CD14-positive monocyte (primary cell): ENCODE measurements at regions not wholly inside any gene's neighbourhood (a gene's known extent, or its start where the extent isn't known, plus 50 kb on each side); places are given as distances from the start of the nearest gene placed in this dataset.

Experiments
- DNase-seq, 3 donors: peaks; one replicate each; pipeline ENCODE4 v3.0.0-alpha.2; 2011 to 2022
- H2AFZ ChIP-seq: 2 replicates; pipeline ENCODE4 v1.6.0; 2012; ENCODE audit warnings: mild to moderate bottlenecking, low read depth, low read length, inconsistent platforms; ENCODE audit not compliant: insufficient read depth, poor library complexity, severe bottlenecking
- H3K27ac ChIP-seq, 2 donors: 1 replicate in 1 of 2; 2 replicates in 1 of 2; pipeline ENCODE4 v1.5.1; 2012 to 2013; ENCODE audit warnings: low read length in 2 of 2, control low read depth in 1 of 2, inconsistent platforms in 1 of 2, low read depth in 1 of 2, mild to moderate bottlenecking in 1 of 2
- H3K27me3 ChIP-seq, 2 donors: one replicate each; pipeline versions ENCODE4 v1.6.0 to v1.6.1; 2011 to 2013; ENCODE audit warnings: low read length in 2 of 2; ENCODE audit not compliant: control insufficient read depth in 2 of 2, insufficient read depth in 2 of 2
- H3K36me3 ChIP-seq, 2 donors: replicated peaks in 1 of 2; 1 replicate in 1 of 2; 2 replicates in 1 of 2; pipeline versions ENCODE4 v1.5.1 to v1.6.1; 2012 to 2013; ENCODE audit warnings: low read length in 2 of 2, control low read depth in 1 of 2, inconsistent platforms in 1 of 2, mild to moderate bottlenecking in 1 of 2; ENCODE audit not compliant: insufficient read depth in 2 of 2, control insufficient read depth in 1 of 2
- H3K4me1 ChIP-seq, 2 donors: 1 replicate in 1 of 2; 2 replicates in 1 of 2; pipeline versions ENCODE4 v1.5.1 to v1.6.1; 2012 to 2013; ENCODE audit warnings: low read length in 2 of 2, control low read depth in 1 of 2, inconsistent platforms in 1 of 2, mild to moderate bottlenecking in 1 of 2, moderate library complexity in 1 of 2; ENCODE audit not compliant: insufficient read depth in 2 of 2, control insufficient read depth in 1 of 2
- H3K4me2 ChIP-seq: replicated peaks from 2 replicates; pipeline ENCODE3; 2012; ENCODE audit warnings: low read length, moderate library complexity, mild to moderate bottlenecking; ENCODE audit not compliant: poor library complexity, severe bottlenecking; ENCODE audit errors: extremely low read depth
- H3K4me3 ChIP-seq, 3 experiments: fragments of 200-600 bp in 1 of 3; sonication (generic) in 1 of 3; replicated peaks in 1 of 3; 1 replicate in 2 of 3; 2 replicates in 1 of 3; pipeline ENCODE4 v1.5.1; 2011 to 2013; ENCODE audit warnings: low read length in 3 of 3, mild to moderate bottlenecking in 3 of 3, control low read depth in 2 of 3, low read depth in 2 of 3, inconsistent platforms in 1 of 3, moderate library complexity in 1 of 3
- H3K79me2 ChIP-seq: 2 replicates; pipeline ENCODE4 v1.6.0; 2012; ENCODE audit warnings: mild to moderate bottlenecking, control low read depth, inconsistent platforms, low read length, moderate library complexity; ENCODE audit not compliant: insufficient read depth
- H3K9ac ChIP-seq: 2 replicates; pipeline ENCODE4 v1.6.0; 2017; ENCODE audit warnings: low read length, mild to moderate bottlenecking; ENCODE audit not compliant: insufficient read depth, poor library complexity, severe bottlenecking
- H3K9me3 ChIP-seq, 2 donors: replicated peaks in 1 of 2; 1 replicate in 1 of 2; 2 replicates in 1 of 2; pipeline versions ENCODE4 v1.5.1 to v1.6.1; 2012 to 2013; ENCODE audit warnings: low read length in 2 of 2, control low read depth in 1 of 2; ENCODE audit not compliant: control insufficient read depth in 1 of 2, insufficient read depth in 1 of 2
- H4K20me1 ChIP-seq: 2 replicates; pipeline ENCODE4 v1.6.0; 2012; ENCODE audit warnings: mild to moderate bottlenecking, low read length, control low read depth, moderate library complexity; ENCODE audit not compliant: insufficient read depth
- H3K27ac Mint-ChIP-seq, 7 donors: one replicate each; pipeline ENCODE4 v1.8.0; 2020; ENCODE audit warnings: mild to moderate bottlenecking in 7 of 7, mixed read lengths in 7 of 7, moderate library complexity in 6 of 7, inconsistent platforms in 2 of 7
- H3K27me3 Mint-ChIP-seq, 3 donors: one replicate each; pipeline ENCODE4 v1.8.0; 2021 to 2022; ENCODE audit warnings: low read depth in 3 of 3, mild to moderate bottlenecking in 3 of 3, mixed read lengths in 3 of 3, moderate library complexity in 3 of 3, inconsistent platforms in 1 of 3
- H3K36me3 Mint-ChIP-seq, 2 donors: one replicate each; pipeline ENCODE4 v1.8.0; 2020; ENCODE audit warnings: mixed read lengths in 2 of 2, inconsistent platforms in 1 of 2, mild to moderate bottlenecking in 1 of 2
- H3K4me1 Mint-ChIP-seq: one replicate; pipeline ENCODE4 v1.8.0; 2020; ENCODE audit warnings: mild to moderate bottlenecking, mixed read lengths
- H3K4me3 Mint-ChIP-seq, 2 donors: one replicate each; pipeline ENCODE4 v1.8.0; 2020; ENCODE audit warnings: mild to moderate bottlenecking in 2 of 2, mixed read lengths in 2 of 2, moderate library complexity in 1 of 2
- H3K9me3 Mint-ChIP-seq, 7 donors: one replicate each; pipeline ENCODE4 v1.8.0; 2020 to 2022; ENCODE audit warnings: mixed read lengths in 7 of 7, mild to moderate bottlenecking in 6 of 7, moderate library complexity in 6 of 7, inconsistent platforms in 2 of 7
- WGBS: methylation state at CpG from one replicate; pipeline ENCODE4 v1.1.5; 2013; ENCODE audit warnings: missing lambda C conversion rate; ENCODE audit not compliant: insufficient coverage; 5-methylcytosine and 5-hydroxymethylcytosine counted together
- intact Hi-C, 2 donors: fragments of 100-400 bp; cut with micrococcal nuclease; formaldehyde crosslinking; loops; one replicate each; pipeline versions ENCODE4 v1.15.0 to v1.15.1; 2023
- TF ChIP-seq, protein P1 (sequence below): fragments of 200-600 bp; IDR thresholded peaks from one replicate; pipeline ENCODE4 v1.8.0; 2022; ENCODE audit warnings: antibody characterized with exemption, mild to moderate bottlenecking

- intact Hi-C loops = no loop called here
- H3K36me3 Mint-ChIP-seq = no peaks in the 10 kb centered on the region
- no peak for DNase-seq
- H3K9me3 Mint-ChIP-seq = peaks cover 0 to 4% (median 2%) of the 10 kb centered on the region in 7 donors
- no peak overlapping the region for H3K27ac Mint-ChIP-seq
- H2AFZ ChIP-seq = no peak overlapping the region
- H3K4me3 Mint-ChIP-seq = no peak overlapping the region
- H3K79me2 ChIP-seq = no peaks in the 10 kb centered on the region
- no peaks in the 10 kb centered on the region for H3K9me3 ChIP-seq
- no peak overlapping the region for H3K4me3 ChIP-seq
- 83% methylated on average over 1 of the region's 4 CpGs for WGBS
- no peak overlapping the region for H3K27ac ChIP-seq
- no peaks in the 10 kb centered on the region for H4K20me1 ChIP-seq
- H3K36me3 ChIP-seq = no peaks in the 10 kb centered on the region
- no peaks in the 10 kb centered on the region for H3K27me3 Mint-ChIP-seq
- H3K9ac ChIP-seq = no peak overlapping the region
- no peak overlapping the region for H3K4me2 ChIP-seq
- H3K4me1 Mint-ChIP-seq = no peaks in the 10 kb centered on the region
- H3K27me3 ChIP-seq = no peaks in the 10 kb centered on the region
- H3K4me1 ChIP-seq = no peaks in the 10 kb centered on the region
- TF ChIP-seq, protein P1, sequence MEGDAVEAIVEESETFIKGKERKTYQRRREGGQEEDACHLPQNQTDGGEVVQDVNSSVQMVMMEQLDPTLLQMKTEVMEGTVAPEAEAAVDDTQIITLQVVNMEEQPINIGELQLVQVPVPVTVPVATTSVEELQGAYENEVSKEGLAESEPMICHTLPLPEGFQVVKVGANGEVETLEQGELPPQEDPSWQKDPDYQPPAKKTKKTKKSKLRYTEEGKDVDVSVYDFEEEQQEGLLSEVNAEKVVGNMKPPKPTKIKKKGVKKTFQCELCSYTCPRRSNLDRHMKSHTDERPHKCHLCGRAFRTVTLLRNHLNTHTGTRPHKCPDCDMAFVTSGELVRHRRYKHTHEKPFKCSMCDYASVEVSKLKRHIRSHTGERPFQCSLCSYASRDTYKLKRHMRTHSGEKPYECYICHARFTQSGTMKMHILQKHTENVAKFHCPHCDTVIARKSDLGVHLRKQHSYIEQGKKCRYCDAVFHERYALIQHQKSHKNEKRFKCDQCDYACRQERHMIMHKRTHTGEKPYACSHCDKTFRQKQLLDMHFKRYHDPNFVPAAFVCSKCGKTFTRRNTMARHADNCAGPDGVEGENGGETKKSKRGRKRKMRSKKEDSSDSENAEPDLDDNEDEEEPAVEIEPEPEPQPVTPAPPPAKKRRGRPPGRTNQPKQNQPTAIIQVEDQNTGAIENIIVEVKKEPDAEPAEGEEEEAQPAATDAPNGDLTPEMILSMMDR = no peak
Observed at GRCh38 chr13:103969520-103970050, 903.4 kb upstream of the SLC10A2 start.

DNA sequence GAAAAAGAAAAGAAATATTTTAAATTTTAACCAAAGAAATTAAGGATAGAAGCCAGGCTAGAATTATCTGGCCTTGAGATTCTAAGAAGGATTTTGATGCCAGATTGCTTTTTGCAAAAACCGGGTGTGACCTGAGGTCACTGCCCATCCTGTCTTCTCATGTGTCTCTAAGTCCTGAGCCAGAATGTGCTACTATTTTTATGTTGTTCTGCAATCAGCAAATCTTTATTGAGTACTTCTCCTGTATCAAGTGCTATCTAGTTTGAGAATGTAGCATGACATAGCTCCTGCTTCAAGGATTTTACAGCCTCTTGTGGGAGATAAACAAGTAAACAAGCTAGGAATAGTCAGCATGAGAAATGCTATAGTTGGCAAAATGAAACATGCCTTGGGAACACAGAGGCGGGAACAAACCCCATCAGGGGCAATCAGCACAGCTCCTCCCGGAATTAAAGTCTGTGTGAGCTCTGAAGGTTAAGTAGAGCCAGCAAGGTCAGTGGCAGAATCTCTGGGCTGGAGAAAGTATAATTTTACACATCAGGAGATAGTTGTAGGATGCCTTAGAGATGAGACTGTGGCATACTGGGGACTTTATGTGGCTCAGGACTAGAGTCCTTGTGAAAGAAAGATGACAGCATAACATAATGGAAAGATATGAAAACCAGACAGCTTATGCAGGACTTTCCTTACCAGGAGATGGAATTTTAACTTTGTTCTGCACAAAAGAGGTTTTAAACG is 899.5 kb upstream of the SLC10A2 start:
- TF ChIP-seq, protein P1 = no peak
- no peaks in the 10 kb centered on the region for H3K4me1 ChIP-seq

More for the DNA sequence above, 899.5 kb upstream of the SLC10A2 start:
- Mint-ChIP-seq H3K9me3 (peaks cover 0 to 12% (median 2%) of the 10 kb centered on the region in 7 donors), H3K27me3 (peaks cover 0 to 2% (median 0%) of the 10 kb centered on the region in 3 donors), H3K4me1 (no peaks in the 10 kb centered on the region), H3K4me3 (no peak overlapping the region), H3K36me3 (no peaks in the 10 kb centered on the region), H3K27ac (no peak overlapping the region)
- no peak for DNase-seq
- Histone ChIP-seq H3K27ac (no peak overlapping the region), H3K4me3 (no peak overlapping the region), H3K79me2 (no peaks in the 10 kb centered on the region), H3K27me3 (no peaks in the 10 kb centered on the region), H2AFZ (no peak overlapping the region), H3K9ac (no peak overlapping the region), H3K9me3 (peaks cover 4% of the 10 kb centered on the region in 2 donors), H3K36me3 (no peaks in the 10 kb centered on the region), H3K4me2 (no peak overlapping the region), H4K20me1 (no peaks in the 10 kb centered on the region)
- 82% methylated on average over 4 of the region's 4 CpGs for WGBS
- intact Hi-C loops = no loop called here
